GM21737 (cell line): ENCODE measurements at regions not wholly inside any gene's neighbourhood (a gene's known extent, or its start where the extent isn't known, plus 50 kb on each side); places are given as distances from the start of the nearest gene placed in this dataset.
"Not testable (repeated sequence)": the region's sequence is repeated elsewhere in the genome, so short reads cannot be mapped to it uniquely, and the experiment has no call there.

Experiments
- ATAC-seq: cut with Tn5 transposase; IDR thresholded peaks from one replicate; pipeline ENCODE4 v1.9.1; 2021; ENCODE audit warnings: mild to moderate bottlenecking, moderate library complexity; ENCODE audit not compliant: unreplicated experiment

DNA sequence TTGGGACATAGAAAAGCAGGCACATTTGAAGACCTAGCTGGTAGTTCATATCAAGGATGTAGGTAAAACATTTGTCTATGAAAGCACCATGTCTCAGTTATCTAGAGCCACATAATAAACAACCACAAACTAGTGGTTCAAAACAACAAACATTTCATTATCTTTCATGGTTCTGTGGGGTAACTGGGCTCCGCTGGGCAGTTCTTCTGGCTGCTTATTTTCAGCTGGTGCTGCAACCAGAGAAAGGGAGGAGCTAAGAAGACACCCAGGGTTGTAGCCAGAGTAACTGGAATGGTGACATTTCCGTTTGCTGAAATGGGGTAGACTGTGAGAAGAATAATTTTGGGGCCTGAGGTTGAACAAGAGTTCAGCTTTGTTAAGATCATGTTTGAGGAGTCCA, 145.7 kb upstream of the SULF2 start:
- ATAC-seq = no peak

DNA sequence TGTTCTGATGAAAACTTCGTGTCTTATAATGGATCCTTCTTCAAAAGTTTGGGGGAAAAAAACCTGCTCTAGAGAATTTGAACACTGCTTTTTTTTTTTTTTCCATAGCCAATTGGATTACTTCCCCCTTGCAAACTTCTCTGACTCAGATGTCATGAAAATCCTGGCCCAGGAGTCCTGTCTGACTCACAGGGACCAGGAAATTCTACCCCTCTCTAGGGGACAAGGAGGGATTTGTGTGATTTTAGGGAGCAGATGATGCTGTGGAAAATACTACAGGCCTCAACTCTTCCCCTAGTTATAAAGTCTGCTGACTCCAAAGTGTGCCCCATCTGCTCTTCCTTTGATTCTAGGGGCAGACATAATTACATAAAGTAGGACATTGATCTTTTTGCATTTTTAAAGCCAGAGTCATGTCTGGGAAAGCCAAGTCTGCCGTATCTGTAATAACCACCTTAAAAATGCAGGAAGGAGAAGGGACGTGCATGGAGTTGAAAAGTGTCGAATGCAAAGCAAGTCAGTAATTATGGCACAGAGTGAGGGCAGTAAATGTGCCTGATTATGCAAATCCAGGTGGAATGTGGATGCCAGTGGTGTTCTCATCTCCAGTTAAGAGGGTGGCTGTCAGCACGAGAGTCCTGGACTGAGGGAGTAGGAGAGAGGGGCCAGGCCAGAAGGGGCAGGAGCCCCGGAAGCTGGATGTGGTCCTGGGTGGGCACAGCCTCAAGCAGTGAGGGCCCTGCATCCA, 144.3 kb upstream of the SULF2 start:
- ATAC-seq = no peak

DNA sequence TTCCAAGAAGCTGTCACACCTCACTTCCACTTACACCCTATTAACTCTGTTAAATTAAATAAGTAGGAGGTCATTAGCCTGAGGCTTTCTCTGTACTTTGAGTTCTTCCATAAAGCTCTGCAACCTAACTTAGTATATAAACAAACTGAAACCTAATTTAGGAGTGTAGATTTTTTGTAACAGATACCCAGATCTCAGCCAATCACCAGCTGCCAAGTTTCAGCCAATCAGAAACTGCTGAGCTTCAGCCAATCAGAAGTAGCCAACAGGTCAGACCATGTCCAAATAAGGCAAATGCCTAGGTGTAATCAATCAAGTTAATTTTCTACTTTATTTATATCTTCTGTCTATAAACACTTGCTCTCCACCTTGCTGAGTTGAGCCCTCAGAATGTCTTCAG, 142.7 kb upstream of the SULF2 start:
- no peak for ATAC-seq

DNA sequence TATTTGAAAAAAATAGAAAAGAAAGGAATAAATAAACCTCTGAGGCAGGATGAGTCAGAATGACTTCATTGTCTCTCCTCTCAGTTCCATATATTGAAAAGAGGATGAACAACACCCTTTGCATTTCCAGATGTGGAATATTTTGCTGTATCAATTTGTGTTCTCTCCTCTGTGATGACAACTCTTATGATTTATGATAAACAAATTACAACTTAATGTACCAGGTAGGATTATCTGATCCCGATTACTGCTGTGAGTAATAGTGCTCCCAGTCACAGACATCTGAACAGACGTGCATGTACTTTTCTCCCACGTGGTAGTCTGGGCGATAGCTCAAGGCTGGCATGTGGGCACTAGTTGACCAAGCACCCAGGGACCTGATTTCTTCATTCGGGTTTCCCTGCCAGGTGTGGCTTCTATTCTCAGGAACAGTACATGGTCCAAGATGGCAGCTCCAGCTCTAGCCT, 142.1 kb upstream of the SULF2 start:
- ATAC-seq = no peak

DNA sequence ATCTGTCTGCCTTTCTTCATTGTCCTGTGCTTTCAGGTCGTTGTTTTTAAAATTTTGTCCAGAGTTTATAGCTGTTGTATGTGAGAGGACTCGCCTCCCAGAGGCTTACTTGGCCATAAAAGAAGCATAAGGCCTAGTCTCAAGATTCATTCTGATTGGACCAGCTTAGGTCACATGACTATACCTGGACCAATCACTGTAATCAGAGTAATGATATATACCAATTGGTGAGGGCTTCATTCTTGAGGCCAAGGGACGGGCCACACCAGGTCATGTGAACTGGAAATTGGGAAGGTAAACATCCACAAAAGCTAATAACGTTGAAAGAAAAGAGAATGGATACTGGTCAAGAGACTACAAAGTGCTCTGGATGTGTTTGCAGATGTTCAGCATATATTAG, 141.4 kb upstream of the SULF2 start:
- ATAC-seq = no peak

DNA sequence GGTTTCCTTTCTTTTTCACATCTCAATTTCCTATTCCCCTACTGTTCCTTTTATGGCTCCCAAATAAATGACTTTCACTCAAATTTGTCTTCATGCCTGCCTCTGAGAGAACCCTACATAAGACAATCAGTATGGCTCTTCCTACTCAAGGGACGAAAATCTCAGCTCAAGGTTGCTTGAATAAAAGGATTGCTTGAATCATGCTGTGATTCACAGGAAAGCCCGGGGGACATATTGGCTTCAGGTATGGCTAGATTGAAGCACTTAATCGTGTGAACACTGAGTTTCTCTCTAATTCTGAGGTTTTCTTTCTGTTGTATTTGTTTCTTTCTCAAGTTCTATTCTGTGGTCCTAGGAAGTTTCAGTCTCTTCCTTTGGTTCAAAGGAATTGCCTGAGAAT, 140.3 kb upstream of the SULF2 start:
- ATAC-seq = no peak

DNA sequence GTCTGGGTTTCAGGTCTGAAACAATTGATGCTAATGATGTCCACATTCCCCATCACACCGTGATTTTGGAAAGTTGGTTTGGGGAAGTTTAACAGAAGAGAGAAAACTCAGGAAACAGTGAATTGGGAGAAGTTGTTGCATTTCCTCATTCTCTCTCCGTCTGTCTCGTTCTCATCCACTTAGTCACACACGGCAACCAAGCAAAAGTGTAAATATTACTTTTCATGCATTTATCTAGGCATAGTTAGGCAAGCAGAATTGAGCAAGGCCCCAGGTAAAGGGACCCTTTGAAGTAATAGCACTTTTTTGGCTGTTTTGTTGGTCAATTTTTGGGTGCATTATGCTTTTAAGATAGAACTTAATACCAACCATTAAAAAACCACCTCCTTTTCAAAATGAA, 137.0 kb upstream of the SULF2 start:
- ATAC-seq = no peak

DNA sequence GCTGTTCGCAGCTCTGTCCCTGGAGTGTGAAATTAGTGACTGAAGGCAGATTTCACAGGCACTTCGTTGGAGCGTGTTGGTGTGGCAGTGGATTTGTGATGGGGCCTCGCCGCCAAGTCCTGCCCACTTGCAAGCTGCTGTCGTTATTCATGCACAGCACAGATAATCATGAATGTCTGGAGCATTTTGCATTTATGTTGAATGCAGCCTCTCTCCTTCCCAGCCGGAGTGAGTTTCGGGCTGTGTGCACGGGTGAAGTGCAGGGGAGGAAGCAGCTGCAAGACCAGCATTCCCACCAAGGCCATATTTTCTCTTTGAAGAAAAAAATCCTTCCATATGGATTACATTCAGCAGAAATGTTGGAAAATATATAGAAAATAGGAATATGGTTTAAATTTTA, 136.5 kb upstream of the SULF2 start:
- not testable (repeated sequence) for ATAC-seq

DNA sequence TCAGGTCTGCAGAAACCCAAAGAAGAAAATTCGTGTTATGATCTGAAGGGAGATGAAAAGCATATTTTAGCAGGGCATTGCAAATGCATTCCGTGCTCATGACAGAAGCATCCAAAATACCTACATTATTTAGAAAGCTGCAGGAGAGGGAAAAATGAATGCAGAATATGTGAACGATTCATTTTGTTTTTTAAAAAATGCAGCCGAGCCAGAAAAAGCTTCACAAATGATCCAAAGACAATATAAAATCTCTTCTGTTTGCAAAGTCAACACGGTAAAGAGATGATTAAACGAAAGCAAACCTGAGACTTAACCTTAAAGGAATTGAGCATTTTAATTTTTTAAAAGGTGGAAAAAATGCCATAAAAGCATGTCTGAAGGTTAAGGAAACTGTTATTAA, 136.1 kb upstream of the SULF2 start:
- ATAC-seq = no peak

DNA sequence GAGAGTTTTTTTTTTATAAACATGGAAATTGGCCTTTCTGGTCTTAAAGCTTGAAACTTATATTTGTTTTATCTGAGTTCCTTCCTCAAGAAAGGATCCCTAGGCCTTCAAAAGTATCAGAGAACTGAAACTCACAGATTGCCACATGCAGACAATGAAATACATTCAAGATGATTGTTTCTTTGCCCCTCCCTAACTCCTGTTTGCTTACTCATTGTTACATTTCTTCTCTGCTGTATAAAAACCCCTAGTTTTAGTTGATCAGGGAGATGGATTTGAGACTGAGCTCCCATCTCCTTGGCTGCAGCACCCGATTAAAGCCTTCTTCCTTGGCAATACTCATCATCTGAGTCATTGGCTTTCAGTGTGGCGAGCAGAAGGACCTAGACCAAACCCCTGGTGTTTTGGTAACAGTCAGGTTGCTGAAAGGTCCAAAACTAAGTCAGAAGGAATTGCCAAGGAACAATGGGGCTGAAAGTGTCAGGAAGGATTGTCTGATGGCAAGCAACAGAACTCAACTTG, 132.3 kb upstream of the SULF2 start:
- ATAC-seq = no peak

DNA sequence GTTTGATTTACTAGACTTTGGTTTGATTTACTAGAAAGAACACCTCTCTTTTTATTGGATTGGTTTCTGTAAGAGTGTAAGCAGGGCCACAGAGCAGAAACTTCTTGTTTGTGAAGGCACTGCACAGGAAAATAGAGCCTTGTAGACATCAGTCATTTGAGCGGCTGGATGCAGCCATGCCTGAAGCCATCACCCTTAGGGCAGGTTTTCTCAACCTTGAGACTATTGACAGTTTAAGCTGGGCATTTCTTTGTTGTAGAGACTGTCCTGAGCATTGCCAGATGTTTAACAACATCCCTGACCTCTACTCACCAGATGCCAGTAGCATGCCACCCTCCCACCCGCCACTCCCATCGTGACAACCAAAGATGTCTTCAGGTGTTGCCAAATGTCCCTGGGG, 130.2 kb upstream of the SULF2 start:
- ATAC-seq = no peak

DNA sequence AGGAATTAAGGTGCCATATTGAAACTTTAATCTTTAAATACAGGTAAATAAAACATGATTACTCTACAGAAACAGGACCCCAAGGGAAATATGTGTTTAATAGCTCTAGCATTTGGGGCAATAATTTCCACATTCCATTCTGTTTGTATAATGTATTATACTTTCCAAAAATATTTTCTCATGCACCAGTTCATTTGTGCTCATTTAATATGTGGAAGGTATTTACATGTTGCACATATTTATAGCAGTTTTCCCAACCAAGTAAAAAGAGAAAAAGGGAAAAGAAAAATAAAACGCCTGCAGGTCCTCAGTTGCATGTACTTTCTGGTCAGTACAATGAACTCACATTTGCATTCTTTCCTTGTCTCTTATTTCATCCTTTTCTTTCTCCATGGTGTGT, 129.5 kb upstream of the SULF2 start:
- ATAC-seq = no peak

DNA sequence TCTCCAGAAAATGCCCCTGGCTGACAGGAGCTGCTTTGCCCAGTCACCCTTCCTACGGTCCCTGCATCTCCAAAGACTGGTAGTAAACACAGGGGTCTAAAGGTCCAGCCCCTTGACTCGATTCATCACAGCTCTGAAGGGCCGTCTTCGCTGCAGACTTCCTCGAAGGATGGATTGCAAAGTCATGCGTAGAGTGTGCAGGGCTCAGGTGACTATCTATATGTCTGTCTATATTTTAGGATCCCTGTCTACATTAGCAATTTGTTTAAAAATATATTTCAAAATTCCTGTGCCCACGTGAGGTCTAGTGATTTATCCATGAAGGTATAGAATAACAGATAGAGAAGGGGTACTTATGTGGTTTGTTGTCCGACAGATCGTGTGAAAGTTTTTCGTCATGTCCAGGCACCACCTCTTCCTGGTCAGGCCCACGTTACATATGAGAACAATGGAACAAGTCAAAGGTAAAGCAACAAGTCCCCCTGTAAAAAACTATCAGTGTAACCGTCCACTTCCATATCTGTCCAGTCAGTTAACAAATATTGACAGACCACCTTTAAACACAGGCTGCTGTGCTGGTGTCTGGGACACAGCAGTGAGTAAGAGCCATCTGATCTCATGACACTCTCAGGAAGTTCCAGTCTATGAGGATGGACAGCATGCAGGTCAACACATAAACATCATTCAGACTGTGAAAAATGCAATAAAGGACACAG, 127.7 kb upstream of the SULF2 start:
- not testable (repeated sequence) for ATAC-seq

DNA sequence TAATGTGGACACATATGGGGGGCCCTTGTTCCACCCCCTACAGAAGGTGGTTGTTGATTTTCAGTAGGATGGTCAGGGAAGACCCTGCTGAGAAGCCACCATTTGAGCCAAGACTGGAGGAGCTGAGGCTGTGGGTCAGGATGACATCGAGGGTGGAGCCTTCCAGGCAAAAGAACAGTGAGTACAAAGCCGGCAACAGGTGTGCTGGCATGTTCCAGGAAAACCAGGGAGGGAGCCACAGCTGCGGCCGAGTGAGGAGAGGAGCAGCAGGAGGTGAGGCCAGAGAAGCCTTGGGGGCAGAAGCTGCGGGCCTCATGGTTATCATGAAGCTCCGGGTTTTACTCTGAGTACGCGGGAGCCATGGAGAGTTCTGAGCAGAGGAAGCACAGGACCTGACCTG, 126.9 kb upstream of the SULF2 start:
- not testable (repeated sequence) for ATAC-seq

DNA sequence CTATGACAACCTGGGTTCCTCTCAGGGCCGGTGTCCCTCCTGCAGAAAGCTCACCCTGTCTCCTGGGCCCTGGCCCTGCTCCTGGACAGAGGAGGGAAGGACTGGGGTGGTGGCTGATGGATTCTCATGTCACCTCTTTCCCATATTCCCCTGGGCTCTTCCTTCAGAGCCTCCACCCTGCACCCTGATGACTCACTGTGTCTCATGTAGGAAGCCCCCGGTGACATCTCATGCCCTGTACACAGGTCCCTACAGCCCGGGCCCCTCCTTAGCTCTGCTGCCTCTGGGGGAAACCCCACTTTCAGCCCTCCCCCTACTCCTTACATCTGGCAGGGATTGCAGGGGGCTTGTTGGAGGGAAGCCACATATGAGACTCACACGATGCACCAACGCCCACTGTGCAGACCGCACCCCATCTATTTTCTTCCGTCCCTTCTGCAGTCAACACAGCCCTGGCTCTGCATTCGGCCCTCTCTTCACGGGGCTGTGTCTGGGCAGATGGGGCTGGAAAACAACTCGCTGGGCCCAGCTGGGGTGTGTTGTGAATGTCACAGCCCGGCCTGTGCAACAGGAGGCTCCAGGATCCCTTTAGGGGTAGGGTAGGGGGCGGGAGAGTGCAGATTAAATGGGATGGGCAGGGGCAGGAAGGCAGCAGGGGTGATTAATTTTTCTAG, 124.6 kb upstream of the SULF2 start:
- ATAC-seq = not testable (repeated sequence)

DNA sequence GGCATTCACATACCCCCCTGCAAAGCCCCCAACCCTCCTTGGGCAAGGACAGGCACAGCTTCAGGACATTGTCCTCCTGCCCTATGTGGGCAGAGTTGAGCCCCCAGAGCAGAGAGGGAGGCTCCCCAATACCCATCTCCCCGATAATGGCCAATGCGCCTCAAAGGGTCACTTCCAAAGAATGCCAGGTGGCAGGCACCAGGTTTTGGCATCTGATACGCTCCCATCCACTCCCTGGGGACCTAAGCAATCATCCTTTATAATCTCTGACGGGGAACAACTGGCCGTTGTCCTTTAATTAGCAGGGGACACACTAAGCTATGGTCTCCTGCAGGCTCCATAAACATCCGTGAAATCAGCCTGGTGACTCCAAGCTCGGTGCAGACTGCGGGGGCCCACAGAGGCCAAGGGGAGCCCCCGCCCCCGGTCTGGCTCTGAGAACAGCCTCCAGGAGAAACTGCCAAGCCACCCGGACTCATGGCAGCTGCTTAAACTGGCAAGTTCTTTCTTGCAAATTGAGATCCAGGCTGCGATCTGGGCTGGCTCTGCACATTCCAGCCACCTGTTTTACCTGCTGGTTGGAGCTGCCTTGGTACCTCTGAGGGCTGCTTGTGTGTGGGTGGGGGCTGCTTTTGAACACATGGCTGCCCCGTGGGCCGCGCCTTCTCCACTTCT, 123.2 kb upstream of the SULF2 start:
- not testable (repeated sequence) for ATAC-seq

DNA sequence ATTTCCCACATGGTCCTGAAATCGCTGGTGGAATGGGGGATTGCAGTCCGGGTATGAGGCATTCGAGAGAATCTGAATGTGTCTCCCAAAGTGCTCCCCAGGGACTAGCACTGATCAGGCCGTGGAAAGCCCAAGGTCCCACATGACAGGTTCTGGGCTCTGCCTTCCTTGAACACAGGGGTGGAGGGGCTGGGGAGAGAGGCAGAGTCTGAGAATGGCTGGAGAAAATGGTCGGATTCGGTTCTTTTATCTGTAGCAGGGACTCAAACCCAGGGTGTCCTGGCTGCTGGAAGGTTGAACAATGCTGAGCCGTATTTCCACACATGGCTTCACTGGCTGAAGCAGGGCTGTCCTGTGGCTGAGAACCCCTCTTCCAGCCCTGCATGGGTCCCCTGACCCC, 122.7 kb upstream of the SULF2 start:
- not testable (repeated sequence) for ATAC-seq

DNA sequence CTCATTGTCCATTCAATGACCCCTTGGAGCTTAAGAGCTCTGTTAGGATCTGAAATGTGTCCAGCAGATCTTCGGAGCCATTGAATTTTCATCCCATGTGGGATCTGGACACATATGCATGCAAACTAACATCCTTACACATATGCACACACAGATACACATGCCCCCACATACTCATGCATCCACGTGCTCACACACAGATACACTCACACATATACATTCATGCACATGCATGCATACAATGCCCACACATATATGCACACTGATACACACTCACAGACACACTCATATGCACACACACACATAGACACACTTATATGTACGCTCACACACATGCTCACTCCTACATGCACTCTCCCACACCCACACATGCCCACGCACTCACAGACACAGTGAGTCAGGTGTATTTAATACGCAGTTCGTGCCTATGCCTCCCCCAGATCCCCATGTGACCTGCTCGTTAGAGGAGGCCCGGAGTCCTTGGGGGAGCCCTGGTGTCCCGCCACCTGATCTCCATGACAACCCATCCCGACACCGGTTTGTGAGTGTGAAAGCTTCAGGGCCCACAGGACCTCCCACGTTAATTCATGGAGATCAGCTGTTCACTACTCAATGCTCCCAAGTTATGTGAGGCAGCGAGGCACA, 121.9 kb upstream of the SULF2 start:
- no peak for ATAC-seq

DNA sequence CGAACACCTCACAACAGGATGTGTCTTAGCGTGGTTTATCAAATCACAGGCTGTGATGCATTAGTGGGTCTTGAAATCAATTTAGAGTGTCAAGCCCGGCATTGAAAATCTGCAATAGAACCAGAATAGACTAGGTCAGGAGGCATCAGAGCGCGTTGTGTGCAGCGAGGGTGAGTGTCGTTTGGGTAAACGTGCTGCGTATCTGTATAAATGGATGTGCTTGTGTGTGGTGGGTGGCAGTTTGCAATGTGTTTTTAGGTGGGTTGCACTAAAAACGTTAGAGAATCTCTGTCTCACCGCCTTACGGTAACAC, 121.0 kb upstream of the SULF2 start:
- ATAC-seq = no peak

DNA sequence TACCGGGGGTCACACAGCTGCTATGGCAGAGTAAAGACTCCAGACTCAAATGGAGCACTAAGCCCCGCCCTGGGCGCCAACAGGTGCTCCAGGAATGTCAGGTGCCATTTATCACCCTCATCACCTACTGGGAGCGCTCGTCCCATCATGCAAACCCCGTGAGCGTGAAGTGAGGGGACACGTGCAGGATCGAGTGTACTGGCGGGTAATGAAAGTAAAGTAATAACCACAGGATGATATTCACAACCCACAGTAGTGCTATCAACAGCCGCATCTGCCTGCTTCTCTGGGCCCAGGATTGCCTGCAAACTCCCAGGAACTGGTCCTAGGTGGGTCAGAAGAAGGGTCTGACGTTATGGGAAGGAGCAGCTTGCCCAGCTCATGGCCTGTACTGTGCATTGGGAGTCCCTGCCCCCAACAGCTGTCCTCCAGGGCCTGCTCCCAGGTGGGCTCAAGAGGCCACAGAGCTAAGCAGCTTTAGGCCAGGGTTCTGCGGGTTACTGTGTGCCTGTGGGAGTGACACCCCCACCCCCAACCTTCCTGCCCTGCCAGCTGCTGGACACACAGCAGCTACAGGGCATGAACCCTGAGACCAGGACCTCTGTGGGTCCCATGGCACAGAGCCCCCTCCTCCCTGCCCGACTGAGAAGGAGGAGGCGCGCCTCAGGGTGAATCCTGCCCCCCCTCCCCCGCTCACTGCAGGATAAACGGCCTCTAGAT, 120.5 kb upstream of the SULF2 start:
- ATAC-seq = no peak
